HUES6 (cell line): ENCODE measurements at regions not wholly inside any gene's neighbourhood (a gene's known extent, or its start where the extent isn't known, plus 50 kb on each side); places are given as distances from the start of the nearest gene placed in this dataset.

Source experiments
- H3K27ac ChIP-seq: 2 replicates; pipeline ENCODE4 v1.7.0; 2013; ENCODE audit warnings: low read depth, mild to moderate bottlenecking, low read length, inconsistent platforms
- H3K27me3 ChIP-seq: 2 replicates; pipeline ENCODE4 v1.6.1; 2013; ENCODE audit warnings: low read length; ENCODE audit not compliant: control insufficient read depth, insufficient read depth
- H3K36me3 ChIP-seq: 2 replicates; pipeline ENCODE4 v1.6.1; 2013; ENCODE audit warnings: low read length; ENCODE audit not compliant: control insufficient read depth, insufficient read depth
- H3K4me1 ChIP-seq: 2 replicates; pipeline ENCODE4 v1.6.1; 2013; ENCODE audit warnings: low read length; ENCODE audit not compliant: control insufficient read depth, insufficient read depth
- H3K4me3 ChIP-seq: 2 replicates; pipeline ENCODE4 v1.5.1; 2013; ENCODE audit warnings: low read depth, low read length
- H3K9ac ChIP-seq: one replicate; pipeline ENCODE4 v1.6.1; 2013; ENCODE audit warnings: mild to moderate bottlenecking, low read length
- H3K9me3 ChIP-seq: 2 replicates; pipeline ENCODE4 v1.6.1; 2013; ENCODE audit warnings: low read depth, low read length; ENCODE audit not compliant: control insufficient read depth, insufficient read depth

- Histone ChIP-seq H3K27me3 (no peaks in the 10 kb centered on the region), H3K9me3 (peaks cover 12% of the 10 kb centered on the region; the same call in 1 of the 2 replicates), H3K4me3 (no peak overlapping the region), H3K36me3 (no peaks in the 10 kb centered on the region), H3K4me1 (peaks cover 10% of the 10 kb centered on the region), H3K27ac (no peak overlapping the region), H3K9ac (no peak overlapping the region)
These were observed 100.2 kb upstream of the PRSS58 start for GRCh38 chr7:142357953-142358520.

- Histone ChIP-seq H3K27me3 (no peaks in the 10 kb centered on the region), H3K27ac (no peak overlapping the region), H3K36me3 (no peaks in the 10 kb centered on the region), H3K9me3 (no peaks in the 10 kb centered on the region), H3K4me1 (peaks cover 10% of the 10 kb centered on the region), H3K9ac (no peak overlapping the region), H3K4me3 (no peak overlapping the region)
These were observed 98.3 kb upstream of the PRSS58 start for GRCh38 chr7:142356166-142356565.

GRCh38 chr7:142355328-142355727 lies 97.5 kb upstream of the PRSS58 start:
- Histone ChIP-seq H3K36me3 (no peaks in the 10 kb centered on the region), H3K27ac (no peak overlapping the region), H3K4me1 (peaks cover 10% of the 10 kb centered on the region), H3K4me3 (no peak overlapping the region), H3K27me3 (no peaks in the 10 kb centered on the region), H3K9ac (no peak overlapping the region), H3K9me3 (no peaks in the 10 kb centered on the region)

GRCh38 chr7:142353147-142354060 lies 95.5 kb upstream of the PRSS58 start:
- Histone ChIP-seq H3K27ac (no peak overlapping the region), H3K4me1 (peaks cover 5% of the 10 kb centered on the region), H3K4me3 (no peak overlapping the region)

GRCh38 chr7:142352543-142352942 lies 94.7 kb upstream of the PRSS58 start:
- Histone ChIP-seq H3K9ac (no peak overlapping the region), H3K4me1 (no peaks in the 10 kb centered on the region)

More at GRCh38 chr7:142353147-142354060, 95.5 kb upstream of the PRSS58 start:
- H3K9ac ChIP-seq = no peak overlapping the region
- H3K27me3 ChIP-seq = no peaks in the 10 kb centered on the region
- H3K9me3 ChIP-seq = no peaks in the 10 kb centered on the region
- no peaks in the 10 kb centered on the region for H3K36me3 ChIP-seq

GRCh38 chr7:142351145-142351544 lies 93.3 kb upstream of the PRSS58 start:
- Histone ChIP-seq H3K9me3 (no peaks in the 10 kb centered on the region), H3K4me3 (no peak overlapping the region), H3K27me3 (no peaks in the 10 kb centered on the region), H3K27ac (no peak overlapping the region), H3K36me3 (no peaks in the 10 kb centered on the region), H3K9ac (no peak overlapping the region), H3K4me1 (no peaks in the 10 kb centered on the region)

More at GRCh38 chr7:142352543-142352942, 94.7 kb upstream of the PRSS58 start:
- Histone ChIP-seq H3K9me3 (no peaks in the 10 kb centered on the region), H3K4me3 (no peak overlapping the region), H3K36me3 (no peaks in the 10 kb centered on the region), H3K27me3 (no peaks in the 10 kb centered on the region), H3K27ac (no peak overlapping the region)

- Histone ChIP-seq H3K27ac (no peak overlapping the region), H3K4me3 (no peak overlapping the region), H3K4me1 (0 out of 2 replicates have a peak, but pooled peaks cover 4% of the 10 kb centered on the region), H3K9ac (no peak overlapping the region), H3K9me3 (no peaks in the 10 kb centered on the region), H3K27me3 (no peaks in the 10 kb centered on the region), H3K36me3 (no peaks in the 10 kb centered on the region)
These were observed 92.0 kb upstream of the PRSS58 start for GRCh38 chr7:142349670-142350405.

- Histone ChIP-seq H3K27ac (no peak overlapping the region), H3K36me3 (no peaks in the 10 kb centered on the region), H3K27me3 (no peaks in the 10 kb centered on the region), H3K9ac (no peak overlapping the region), H3K9me3 (no peaks in the 10 kb centered on the region), H3K4me3 (no peak overlapping the region), H3K4me1 (0 out of 2 replicates have a peak, but pooled peaks cover 4% of the 10 kb centered on the region)
These were observed 91.1 kb upstream of the PRSS58 start for GRCh38 chr7:142348921-142349405.

GRCh38 chr7:142348100-142348499 lies 90.2 kb upstream of the PRSS58 start:
- H3K27me3 ChIP-seq = no peaks in the 10 kb centered on the region

GRCh38 chr7:142347091-142347490 lies 89.2 kb upstream of the PRSS58 start:
- Histone ChIP-seq H3K36me3 (no peaks in the 10 kb centered on the region), H3K27ac (no peak overlapping the region), H3K4me1 (0 out of 2 replicates have a peak, but pooled peaks cover 4% of the 10 kb centered on the region), H3K9ac (no peak overlapping the region), H3K9me3 (no peaks in the 10 kb centered on the region), H3K4me3 (no peak overlapping the region), H3K27me3 (no peaks in the 10 kb centered on the region)

More at GRCh38 chr7:142348100-142348499, 90.2 kb upstream of the PRSS58 start:
- no peaks in the 10 kb centered on the region for H3K9me3 ChIP-seq
- H3K36me3 ChIP-seq = no peaks in the 10 kb centered on the region
- H3K27ac ChIP-seq = no peak overlapping the region
- H3K4me1 ChIP-seq = 0 out of 2 replicates have a peak, but pooled peaks cover 4% of the 10 kb centered on the region
- no peak overlapping the region for H3K4me3 ChIP-seq
- no peak overlapping the region for H3K9ac ChIP-seq
